Upper lobe of left lung (tissue), 4 donors: ENCODE measurements at regions not wholly inside any gene's neighbourhood (a gene's known extent, or its start where the extent isn't known, plus 50 kb on each side); places are given as distances from the start of the nearest gene placed in this dataset.

Experiments used
- CTCF ChIP-seq, 6 experiments: fragments of 450-650 bp in 4 of 6; fragments of 200-600 bp in 2 of 6; sonication (generic) in 2 of 6; IDR thresholded peaks; one replicate each; pipeline ENCODE4 v1.5.1; 2016 to 2019; ENCODE audit warnings: antibody characterized with exemption in 6 of 6
- POLR2A ChIP-seq, 4 donors: fragments of 450-650 bp; IDR thresholded peaks; one replicate each; pipeline ENCODE4 v1.5.1; 2016 to 2017; ENCODE audit warnings: antibody characterized with exemption in 4 of 4, mild to moderate bottlenecking in 2 of 4
- POLR2AphosphoS5 ChIP-seq, 2 donors: sonication (generic); formaldehyde crosslinking; IDR thresholded peaks; one replicate each; pipeline ENCODE4 v1.5.1; 2017; ENCODE audit warnings: antibody characterized with exemption in 2 of 2

GRCh38 chr10:131744346-131744745, 156.5 kb upstream of the PPP2R2D start:
- TF ChIP-seq POLR2AphosphoS5 (IDR thresholded peaks at IDR 0.05), result no peak
- no peak for TF ChIP-seq CTCF (IDR thresholded peaks at IDR 0.05)
- no peak for TF ChIP-seq POLR2A (IDR thresholded peaks at IDR 0.05)
